DMS 273 (cell line): ENCODE measurements at regions not wholly inside any gene's neighbourhood (a gene's known extent, or its start where the extent isn't known, plus 50 kb on each side); places are given as distances from the start of the nearest gene placed in this dataset.

Experiments used
- DNase-seq: peaks from one replicate; lab custom pipeline; 2025; ENCODE audit not compliant: unreplicated experiment; lab: John Stamatoyannopoulos, UW

GRCh38 chr2:41707790-41708451 is 339.9 kb upstream of the PKDCC start:
- DNase-seq: no peak

GRCh38 chr2:41709702-41710599 is 337.9 kb upstream of the PKDCC start:
- DNase-seq: no peak

GRCh38 chr2:41710944-41711343 is 336.9 kb upstream of the PKDCC start:
- DNase-seq: no peak

GRCh38 chr2:41711736-41712135 is 336.1 kb upstream of the PKDCC start:
- no peak for DNase-seq

GRCh38 chr2:41716497-41716896 is 331.3 kb upstream of the PKDCC start:
- DNase-seq: no peak

- peak; percentile 20 for DNase-seq
Observed at GRCh38 chr2:41717839-41718238, 330.0 kb upstream of the PKDCC start.

- no peak for DNase-seq
Observed at GRCh38 chr2:41718705-41719104, 329.1 kb upstream of the PKDCC start.

- no peak for DNase-seq
Observed at GRCh38 chr2:41719756-41720155, 328.1 kb upstream of the PKDCC start.

- DNase-seq: no peak
Observed at GRCh38 chr2:41720331-41721251, 327.2 kb upstream of the PKDCC start.

GRCh38 chr2:41722668-41723369 is 325.0 kb upstream of the PKDCC start:
- no peak for DNase-seq

GRCh38 chr2:41723526-41723925 is 324.3 kb upstream of the PKDCC start:
- no peak for DNase-seq

- no peak for DNase-seq
Observed at GRCh38 chr2:41724465-41724864, 323.4 kb upstream of the PKDCC start.

- no peak for DNase-seq
Observed at GRCh38 chr2:41725901-41726300, 321.9 kb upstream of the PKDCC start.

GRCh38 chr2:41726364-41726763 is 321.5 kb upstream of the PKDCC start:
- DNase-seq: no peak

- DNase-seq: no peak
Observed at GRCh38 chr2:41727152-41727551, 320.7 kb upstream of the PKDCC start.

- no peak for DNase-seq
Observed at GRCh38 chr2:41727711-41728110, 320.1 kb upstream of the PKDCC start.

GRCh38 chr2:41728788-41729338 is 319.0 kb upstream of the PKDCC start:
- DNase-seq: no peak

GRCh38 chr2:41729800-41730364 is 317.9 kb upstream of the PKDCC start:
- no peak for DNase-seq

- DNase-seq: no peak
Observed at GRCh38 chr2:41735006-41735405, 312.8 kb upstream of the PKDCC start.

- DNase-seq: no peak
Observed at GRCh38 chr2:41735476-41735875, 312.3 kb upstream of the PKDCC start.
